GM12878 (cell line): ENCODE measurements at regions not wholly inside any gene's neighbourhood (a gene's known extent, or its start where the extent isn't known, plus 50 kb on each side); places are given as distances from the start of the nearest gene placed in this dataset.

Source experiments
- BCL11A ChIP-seq: IDR thresholded peaks from 2 replicates; pipeline ENCODE4 v1.6.1; 2011; ENCODE audit warnings: low read depth, low read length
- BHLHE40 ChIP-seq, 2 experiments: fragments of 450-650 bp in 1 of 2; IDR thresholded peaks; 2 replicates each; pipeline ENCODE4 v1.6.1; 2011 to 2017; ENCODE audit warnings: low read depth in 2 of 2, borderline replicate concordance in 1 of 2, improper control_type of control experiment in 1 of 2, low read length in 1 of 2, mild to moderate bottlenecking in 1 of 2
- BMI1 ChIP-seq: fragments of 450-650 bp; IDR thresholded peaks from 2 replicates; pipeline ENCODE4 v1.6.1; 2016; ENCODE audit warnings: mild to moderate bottlenecking, moderate library complexity, borderline replicate concordance
- BRCA1 ChIP-seq: IDR thresholded peaks from 2 replicates; pipeline ENCODE4 v1.6.1; 2011; ENCODE audit warnings: low read depth, low read length, improper control_type of control experiment
- CEBPZ ChIP-seq: fragments of 150-350 bp; IDR thresholded peaks from 2 replicates; pipeline ENCODE4 v1.6.1; 2016; ENCODE audit warnings: low read depth, low read length
- DPF2 ChIP-seq: fragments of 450-650 bp; IDR thresholded peaks from 2 replicates; pipeline ENCODE4 v1.6.1; 2017; ENCODE audit warnings: mild to moderate bottlenecking
- EZH2 ChIP-seq: IDR thresholded peaks from 2 replicates; pipeline ENCODE4 v1.6.1; 2012; ENCODE audit warnings: low read depth, mild to moderate bottlenecking, control low read depth, inconsistent platforms, low read length, borderline replicate concordance; ENCODE audit not compliant: control insufficient read depth
- LARP7 ChIP-seq: fragments of 450-650 bp; IDR thresholded peaks from 2 replicates; pipeline ENCODE4 v1.6.1; 2017; ENCODE audit warnings: mild to moderate bottlenecking
- SIX5 ChIP-seq: IDR thresholded peaks from 2 replicates; pipeline ENCODE4 v1.6.1; 2011; ENCODE audit warnings: mild to moderate bottlenecking, low read depth, low read length, moderate library complexity; ENCODE audit not compliant: severe bottlenecking
- STAT1 ChIP-seq: fragments of 450-650 bp; conservative IDR thresholded peaks from 2 replicates; pipeline ENCODE4 v1.6.1; 2014; ENCODE audit warnings: antibody characterized with exemption, mild to moderate bottlenecking
- SUPT20H ChIP-seq: IDR thresholded peaks from 2 replicates; pipeline ENCODE4 v1.6.1; 2011; ENCODE audit warnings: low read depth, mild to moderate bottlenecking, low read length, moderate library complexity, borderline replicate concordance; ENCODE audit not compliant: control insufficient read depth
- TARDBP ChIP-seq: IDR thresholded peaks from 2 replicates; pipeline ENCODE4 v1.6.1; 2016; ENCODE audit warnings: borderline replicate concordance
- TCF7 ChIP-seq: IDR thresholded peaks from 2 replicates; pipeline ENCODE4 v1.6.1; 2014; ENCODE audit warnings: antibody characterized with exemption, borderline replicate concordance
- TF ChIP-seq, protein P1 (sequence below): IDR thresholded peaks from 2 replicates; pipeline ENCODE4 v1.6.1; 2011; ENCODE audit warnings: mild to moderate bottlenecking, low read depth, low read length, moderate library complexity; ENCODE audit not compliant: insufficient replicate concordance
- TF ChIP-seq, protein P2 (sequence below): fragments of 450-650 bp; IDR thresholded peaks from 2 replicates; pipeline ENCODE4 v1.6.1; 2016; ENCODE audit warnings: mild to moderate bottlenecking, moderate library complexity, borderline replicate concordance

DNA sequence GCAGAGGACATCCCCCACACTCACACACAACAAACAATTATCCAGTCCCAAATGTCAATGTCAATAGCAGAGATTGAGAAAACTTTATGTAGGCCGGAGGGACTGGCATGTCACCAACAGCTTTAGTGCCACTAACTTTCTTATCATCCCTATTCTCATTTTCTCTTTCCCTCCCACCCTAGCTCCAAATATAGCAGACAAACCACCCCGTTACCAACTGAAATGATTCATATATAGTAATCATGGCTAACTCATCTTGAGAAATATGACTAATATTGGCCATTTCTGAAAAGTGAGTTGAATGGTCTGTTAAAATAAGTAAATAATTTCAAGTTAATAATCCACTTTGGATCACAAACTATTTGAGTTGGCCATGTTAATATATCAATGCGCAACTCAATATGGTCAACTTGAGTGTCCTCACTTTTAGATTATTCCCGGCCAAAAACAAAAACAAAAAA is 242.1 kb upstream of the RND3 start (continued):
- TF ChIP-seq TARDBP, result no peak
- TF ChIP-seq BHLHE40 (IDR thresholded peaks at IDR 0.05; ENCODE audit: borderline replicate concordance in 1 of 2, low read depth in 2 of 2, low read length in 1 of 2), result no peak
- TF ChIP-seq, protein P1, sequence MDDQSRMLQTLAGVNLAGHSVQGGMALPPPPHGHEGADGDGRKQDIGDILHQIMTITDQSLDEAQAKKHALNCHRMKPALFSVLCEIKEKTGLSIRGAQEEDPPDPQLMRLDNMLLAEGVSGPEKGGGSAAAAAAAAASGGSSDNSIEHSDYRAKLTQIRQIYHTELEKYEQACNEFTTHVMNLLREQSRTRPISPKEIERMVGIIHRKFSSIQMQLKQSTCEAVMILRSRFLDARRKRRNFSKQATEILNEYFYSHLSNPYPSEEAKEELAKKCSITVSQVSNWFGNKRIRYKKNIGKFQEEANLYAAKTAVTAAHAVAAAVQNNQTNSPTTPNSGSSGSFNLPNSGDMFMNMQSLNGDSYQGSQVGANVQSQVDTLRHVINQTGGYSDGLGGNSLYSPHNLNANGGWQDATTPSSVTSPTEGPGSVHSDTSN, result no peak
- no peak for TF ChIP-seq BRCA1
- peak; percentile 30; the same call in 1 of the 2 replicates for TF ChIP-seq DPF2
- no peak for TF ChIP-seq STAT1
- no peak for TF ChIP-seq EZH2
- no peak for TF ChIP-seq TCF7
- no peak for TF ChIP-seq CEBPZ
- TF ChIP-seq, protein P2, sequence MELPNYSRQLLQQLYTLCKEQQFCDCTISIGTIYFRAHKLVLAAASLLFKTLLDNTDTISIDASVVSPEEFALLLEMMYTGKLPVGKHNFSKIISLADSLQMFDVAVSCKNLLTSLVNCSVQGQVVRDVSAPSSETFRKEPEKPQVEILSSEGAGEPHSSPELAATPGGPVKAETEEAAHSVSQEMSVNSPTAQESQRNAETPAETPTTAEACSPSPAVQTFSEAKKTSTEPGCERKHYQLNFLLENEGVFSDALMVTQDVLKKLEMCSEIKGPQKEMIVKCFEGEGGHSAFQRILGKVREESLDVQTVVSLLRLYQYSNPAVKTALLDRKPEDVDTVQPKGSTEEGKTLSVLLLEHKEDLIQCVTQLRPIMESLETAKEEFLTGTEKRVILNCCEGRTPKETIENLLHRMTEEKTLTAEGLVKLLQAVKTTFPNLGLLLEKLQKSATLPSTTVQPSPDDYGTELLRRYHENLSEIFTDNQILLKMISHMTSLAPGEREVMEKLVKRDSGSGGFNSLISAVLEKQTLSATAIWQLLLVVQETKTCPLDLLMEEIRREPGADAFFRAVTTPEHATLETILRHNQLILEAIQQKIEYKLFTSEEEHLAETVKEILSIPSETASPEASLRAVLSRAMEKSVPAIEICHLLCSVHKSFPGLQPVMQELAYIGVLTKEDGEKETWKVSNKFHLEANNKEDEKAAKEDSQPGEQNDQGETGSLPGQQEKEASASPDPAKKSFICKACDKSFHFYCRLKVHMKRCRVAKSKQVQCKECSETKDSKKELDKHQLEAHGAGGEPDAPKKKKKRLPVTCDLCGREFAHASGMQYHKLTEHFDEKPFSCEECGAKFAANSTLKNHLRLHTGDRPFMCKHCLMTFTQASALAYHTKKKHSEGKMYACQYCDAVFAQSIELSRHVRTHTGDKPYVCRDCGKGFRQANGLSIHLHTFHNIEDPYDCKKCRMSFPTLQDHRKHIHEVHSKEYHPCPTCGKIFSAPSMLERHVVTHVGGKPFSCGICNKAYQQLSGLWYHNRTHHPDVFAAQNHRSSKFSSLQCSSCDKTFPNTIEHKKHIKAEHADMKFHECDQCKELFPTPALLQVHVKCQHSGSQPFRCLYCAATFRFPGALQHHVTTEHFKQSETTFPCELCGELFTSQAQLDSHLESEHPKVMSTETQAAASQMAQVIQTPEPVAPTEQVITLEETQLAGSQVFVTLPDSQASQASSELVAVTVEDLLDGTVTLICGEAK, result peak; percentile 28; the same call in 1 of the 2 replicates
- TF ChIP-seq LARP7, result no peak
- no peak for TF ChIP-seq SIX5
- TF ChIP-seq BCL11A, result peak; percentile 48; the same call in 1 of the 2 replicates
- TF ChIP-seq BMI1, result no peak
- no peak for TF ChIP-seq SUPT20H
- TF ChIP-seq, all 136 proteins: peak for 13
